Choroid plexus epithelial cell (primary cell): ENCODE measurements at regions not wholly inside any gene's neighbourhood (a gene's known extent, or its start where the extent isn't known, plus 50 kb on each side); places are given as distances from the start of the nearest gene placed in this dataset.
"Not testable (repeated sequence)": the region's sequence is repeated elsewhere in the genome, so short reads cannot be mapped to it uniquely, and the experiment has no call there.

ENCODE experiments used
- DNase-seq: peaks from one replicate; pipeline ENCODE4 v3.0.0-alpha.2; 2010; ENCODE audit warnings: low read depth
- H3K4me3 ChIP-seq: 2 replicates; pipeline ENCODE4 v1.5.1; 2011; ENCODE audit warnings: low read depth, mild to moderate bottlenecking, control low read depth, low read length, moderate library complexity
- TF ChIP-seq, protein P1 (sequence below): conservative IDR thresholded peaks from 2 replicates; pipeline ENCODE4 v1.5.1; 2011; ENCODE audit warnings: low read depth, mild to moderate bottlenecking, control low read depth, inconsistent platforms, low read length, moderate library complexity

DNA sequence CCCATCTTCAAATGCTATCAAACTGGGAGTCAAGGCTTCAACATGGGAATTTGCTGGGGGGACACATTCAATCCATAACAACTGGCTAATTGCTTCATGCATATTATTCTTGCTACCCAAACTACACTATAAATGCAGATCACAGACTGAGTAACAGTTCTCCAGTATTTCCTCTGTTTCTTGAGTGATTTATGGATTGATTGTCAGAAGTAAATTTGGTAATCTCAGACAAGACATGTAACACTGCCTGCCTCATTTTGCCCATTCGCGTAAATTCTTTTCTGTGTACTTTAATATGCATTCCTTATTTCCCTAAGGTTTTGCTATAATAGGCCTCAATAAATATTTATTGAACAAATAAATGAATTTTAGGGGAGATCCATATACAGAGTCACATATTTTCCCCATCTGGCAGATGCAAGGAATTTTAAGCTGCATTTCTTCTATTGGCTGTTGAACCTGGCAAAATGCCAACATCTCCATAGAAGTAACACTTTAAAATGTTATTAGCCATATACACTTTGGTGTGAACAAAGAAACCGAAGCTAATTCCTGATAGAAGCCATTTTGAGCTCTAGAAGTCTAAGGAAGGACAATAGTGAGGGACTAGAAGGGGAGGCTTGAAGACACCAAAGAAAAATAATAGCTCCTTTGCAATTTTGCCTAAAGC, 98.2 kb downstream of the QRSL1 start:
- DNase-seq = peak; percentile 2
- TF ChIP-seq, protein P1, sequence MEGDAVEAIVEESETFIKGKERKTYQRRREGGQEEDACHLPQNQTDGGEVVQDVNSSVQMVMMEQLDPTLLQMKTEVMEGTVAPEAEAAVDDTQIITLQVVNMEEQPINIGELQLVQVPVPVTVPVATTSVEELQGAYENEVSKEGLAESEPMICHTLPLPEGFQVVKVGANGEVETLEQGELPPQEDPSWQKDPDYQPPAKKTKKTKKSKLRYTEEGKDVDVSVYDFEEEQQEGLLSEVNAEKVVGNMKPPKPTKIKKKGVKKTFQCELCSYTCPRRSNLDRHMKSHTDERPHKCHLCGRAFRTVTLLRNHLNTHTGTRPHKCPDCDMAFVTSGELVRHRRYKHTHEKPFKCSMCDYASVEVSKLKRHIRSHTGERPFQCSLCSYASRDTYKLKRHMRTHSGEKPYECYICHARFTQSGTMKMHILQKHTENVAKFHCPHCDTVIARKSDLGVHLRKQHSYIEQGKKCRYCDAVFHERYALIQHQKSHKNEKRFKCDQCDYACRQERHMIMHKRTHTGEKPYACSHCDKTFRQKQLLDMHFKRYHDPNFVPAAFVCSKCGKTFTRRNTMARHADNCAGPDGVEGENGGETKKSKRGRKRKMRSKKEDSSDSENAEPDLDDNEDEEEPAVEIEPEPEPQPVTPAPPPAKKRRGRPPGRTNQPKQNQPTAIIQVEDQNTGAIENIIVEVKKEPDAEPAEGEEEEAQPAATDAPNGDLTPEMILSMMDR = no peak
- H3K4me3 ChIP-seq = no peak overlapping the region

DNA sequence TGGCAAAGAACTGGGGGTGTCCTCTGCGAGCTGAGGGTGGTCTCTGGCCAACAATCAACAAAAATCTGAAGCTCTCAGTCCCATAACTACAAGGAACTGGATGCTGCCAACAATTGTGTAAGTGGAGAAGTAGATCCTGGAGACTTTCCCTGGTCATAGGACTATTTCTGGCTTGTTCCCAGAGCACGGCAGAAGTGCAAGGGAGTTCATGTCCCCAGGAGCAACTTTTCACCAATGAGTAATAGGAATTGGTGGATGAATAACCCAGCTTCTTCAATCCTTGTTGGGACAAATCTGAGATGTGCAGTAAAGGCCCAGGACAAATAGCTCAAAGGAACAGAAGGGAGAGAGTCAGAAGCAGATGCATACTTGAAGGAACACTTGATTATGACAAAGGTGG, 95.5 kb downstream of the QRSL1 start:
- no peak for DNase-seq
- H3K4me3 ChIP-seq = no peak overlapping the region
- TF ChIP-seq, protein P1 = no peak

DNA sequence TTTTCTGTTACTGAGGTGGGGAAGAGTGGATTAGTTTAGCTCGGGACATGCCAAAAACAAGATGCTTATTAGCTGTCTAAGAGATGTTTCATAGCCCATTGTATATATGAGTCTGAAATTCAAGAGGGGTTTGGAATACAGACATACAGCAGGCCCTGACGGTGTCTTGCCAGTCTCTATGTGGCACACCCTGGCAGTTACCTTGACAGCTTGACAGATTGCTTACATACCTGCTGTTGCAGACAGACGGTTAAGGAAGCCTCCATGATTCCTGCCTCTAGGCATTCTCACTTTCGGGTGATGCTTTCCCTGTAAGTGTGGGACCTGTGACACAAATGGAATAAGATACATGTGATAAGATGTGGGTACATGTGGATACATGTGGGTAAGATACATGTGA, 95.0 kb downstream of the QRSL1 start:
- TF ChIP-seq, protein P1 = no peak
- H3K4me3 ChIP-seq = no peak overlapping the region
- DNase-seq = no peak

DNA sequence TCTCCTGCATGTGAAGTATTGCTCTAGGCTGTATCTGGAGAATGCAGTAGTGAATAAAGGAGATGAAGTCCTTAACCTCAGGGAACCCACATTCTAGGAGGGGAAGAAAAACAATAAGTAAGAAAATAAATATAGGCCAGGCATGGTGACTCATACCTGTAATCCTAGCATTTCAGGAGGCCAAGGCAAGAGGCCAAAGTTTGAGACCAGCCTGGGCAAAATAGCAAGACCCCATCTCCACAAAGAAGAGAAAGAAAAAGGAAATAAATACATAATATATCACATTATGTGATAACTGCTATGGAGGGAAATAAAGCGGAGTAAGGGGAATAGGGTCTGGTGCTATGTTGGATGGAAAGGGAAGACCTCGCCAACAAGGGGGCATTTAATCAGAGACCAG, 94.0 kb downstream of the QRSL1 start:
- not testable (repeated sequence) for DNase-seq

DNA sequence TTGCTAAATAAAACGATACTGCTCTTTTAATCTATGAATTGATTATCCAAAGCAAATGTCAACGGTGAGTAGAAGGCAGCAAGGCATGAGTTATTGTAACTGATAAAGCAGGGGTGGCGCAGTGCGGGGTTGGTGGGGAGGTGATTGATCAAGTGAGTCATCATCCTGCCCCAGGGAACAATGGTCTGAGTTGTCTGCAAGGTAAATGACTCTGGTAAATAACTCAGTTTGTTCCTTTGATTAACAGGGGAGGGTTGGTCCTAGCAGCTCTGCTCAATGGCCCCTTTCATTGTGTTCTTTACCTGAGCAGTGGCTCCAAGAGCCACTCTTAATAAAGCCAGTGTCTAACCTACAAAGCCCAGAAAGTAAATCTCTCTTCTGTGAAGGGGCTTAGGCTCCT, 91.8 kb downstream of the QRSL1 start:
- not testable (repeated sequence) for H3K4me3 ChIP-seq, DNase-seq

More for the DNA sequence above, 94.0 kb downstream of the QRSL1 start:
- H3K4me3 ChIP-seq = not testable (repeated sequence)
